ENCODE measurements at regions not wholly inside any gene's neighbourhood (a gene's known extent, or its start where the extent isn't known, plus 50 kb on each side); places are given as distances from the start of the nearest gene placed in this dataset.
"Not testable (repeated sequence)": the region's sequence is repeated elsewhere in the genome, so short reads cannot be mapped to it uniquely, and the experiment has no call there.

GRCh38 chr13:76659074-76659473 lies 227.1 kb downstream of the KCTD12 start:
- DNase-seq (ENCODE audit: low spot score), result not testable (repeated sequence)

GRCh38 chr13:76656500-76656899 lies 229.7 kb downstream of the KCTD12 start:
- no peak for DNase-seq (ENCODE audit: low spot score)

- no peak for DNase-seq (ENCODE audit: low spot score)
These were observed 230.1 kb downstream of the KCTD12 start for GRCh38 chr13:76656056-76656455.

- DNase-seq (ENCODE audit: low spot score), result no peak
These were observed 231.9 kb downstream of the KCTD12 start for GRCh38 chr13:76654263-76654662.

- no peak for DNase-seq (ENCODE audit: low spot score)
These were observed 234.9 kb downstream of the KCTD12 start for GRCh38 chr13:76651286-76651685.

GRCh38 chr13:76647550-76647949 lies 238.7 kb downstream of the KCTD12 start:
- no peak for DNase-seq (ENCODE audit: low spot score)

GRCh38 chr13:76646946-76647345 lies 239.3 kb downstream of the KCTD12 start:
- DNase-seq (ENCODE audit: low spot score), result no peak

GRCh38 chr13:76645632-76646031 lies 240.6 kb downstream of the KCTD12 start:
- no peak for DNase-seq (ENCODE audit: low spot score)

- DNase-seq (ENCODE audit: low spot score), result no peak
These were observed 241.3 kb downstream of the KCTD12 start for GRCh38 chr13:76644906-76645305.

GRCh38 chr13:76643596-76643995 lies 242.6 kb downstream of the KCTD12 start:
- DNase-seq (ENCODE audit: low spot score), result no peak

GRCh38 chr13:76641056-76641455 lies 245.1 kb downstream of the KCTD12 start:
- DNase-seq (ENCODE audit: low spot score), result no peak

- DNase-seq (ENCODE audit: low spot score), result no peak
These were observed 247.3 kb downstream of the KCTD12 start for GRCh38 chr13:76638882-76639281.

GRCh38 chr13:76638181-76638580 lies 248.0 kb downstream of the KCTD12 start:
- DNase-seq (ENCODE audit: low spot score), result no peak

- DNase-seq (ENCODE audit: low spot score), result no peak
These were observed 248.5 kb downstream of the KCTD12 start for GRCh38 chr13:76637641-76638141.

GRCh38 chr13:76636829-76637228 lies 249.4 kb downstream of the KCTD12 start:
- no peak for DNase-seq (ENCODE audit: low spot score)

GRCh38 chr13:76635232-76636230 lies 250.7 kb downstream of the KCTD12 start:
- no peak for DNase-seq (ENCODE audit: low spot score)

- no peak for DNase-seq (ENCODE audit: low spot score)
These were observed 251.6 kb downstream of the KCTD12 start for GRCh38 chr13:76634431-76635191.

- DNase-seq (ENCODE audit: low spot score), result no peak
These were observed 253.7 kb downstream of the KCTD12 start for GRCh38 chr13:76632401-76633044.

GRCh38 chr13:76630629-76631230 lies 255.5 kb downstream of the KCTD12 start:
- no peak for DNase-seq (ENCODE audit: low spot score)

- DNase-seq (ENCODE audit: low spot score), result no peak
These were observed 263.7 kb downstream of the KCTD12 start for GRCh38 chr13:76622315-76623040.

GRCh38 chr13:76621705-76622104 lies 264.5 kb downstream of the KCTD12 start:
- no peak for DNase-seq (ENCODE audit: low spot score)

Data from LoVo (cell line).